ENCODE measurements at regions not wholly inside any gene's neighbourhood (a gene's known extent, or its start where the extent isn't known, plus 50 kb on each side); places are given as distances from the start of the nearest gene placed in this dataset.
"Not testable (repeated sequence)": the region's sequence is repeated elsewhere in the genome, so short reads cannot be mapped to it uniquely, and the experiment has no call there.

- Mint-ChIP-seq H3K36me3 (peaks cover 0 to 4% (median 0%) of the 10 kb centered on the region in 5 donors), H3K4me1 (no peaks in the 10 kb centered on the region), H3K27ac (no peak overlapping the region), H3K27me3 (peaks cover 0 to 20% (median 0%) of the 10 kb centered on the region in 5 donors), H3K4me3 (no peak overlapping the region), H3K9me3 (peaks cover 0 to 17% (median 10%) of the 10 kb centered on the region in 11 donors)
- no peaks in the 10 kb centered on the region for H3K9me3 ChIP-seq (ENCODE audit: control insufficient read depth in 2 of 3, low read length in 3 of 3)
- no peak overlapping the region for H3K27ac ChIP-seq (ENCODE audit: low read depth, low read length)
- POLR2A ChIA-PET = no interaction called here
- ATAC-seq (no peak), DNase-seq (no peak)
- CTCF ChIA-PET = no interaction called here
- H3K4me1 ChIP-seq (ENCODE audit: control insufficient read depth in 2 of 2, insufficient read depth in 2 of 2, low read length in 2 of 2) = no peaks in the 10 kb centered on the region
- intact Hi-C loops (cut with micrococcal nuclease) = no loop called here
- H3K36me3 ChIP-seq (ENCODE audit: control insufficient read depth in 2 of 3, insufficient read depth in 3 of 3, low read length in 3 of 3) = no peaks in the 10 kb centered on the region
- no peak overlapping the region for H3K4me3 ChIP-seq (ENCODE audit: low read length)
- no peaks in the 10 kb centered on the region for H3K27me3 ChIP-seq (ENCODE audit: control insufficient read depth in 2 of 2, insufficient read depth in 2 of 2, low read length in 2 of 2)
Observed at GRCh38 chr7:51446785-51447184, 130.2 kb upstream of the COBL start.

GRCh38 chr7:51446356-51446755 lies 129.7 kb upstream of the COBL start:
- Mint-ChIP-seq H3K27me3 (peaks cover 0 to 20% (median 0%) of the 10 kb centered on the region in 5 donors), H3K27ac (no peak overlapping the region), H3K36me3 (peaks cover 0 to 4% (median 0%) of the 10 kb centered on the region in 5 donors), H3K4me1 (no peaks in the 10 kb centered on the region), H3K4me3 (no peak overlapping the region), H3K9me3 (peaks cover 0 to 17% (median 10%) of the 10 kb centered on the region in 11 donors)
- H3K4me3 ChIP-seq (ENCODE audit: low read length) = no peak overlapping the region
- POLR2A ChIA-PET = no interaction called here
- no peaks in the 10 kb centered on the region for H3K4me1 ChIP-seq (ENCODE audit: control insufficient read depth in 2 of 2, insufficient read depth in 2 of 2, low read length in 2 of 2)
- no peak overlapping the region for H3K27ac ChIP-seq (ENCODE audit: low read depth, low read length)
- no peaks in the 10 kb centered on the region for H3K36me3 ChIP-seq (ENCODE audit: control insufficient read depth in 2 of 3, insufficient read depth in 3 of 3, low read length in 3 of 3)
- no peaks in the 10 kb centered on the region for H3K27me3 ChIP-seq (ENCODE audit: control insufficient read depth in 2 of 2, insufficient read depth in 2 of 2, low read length in 2 of 2)
- H3K9me3 ChIP-seq (ENCODE audit: control insufficient read depth in 2 of 3, low read length in 3 of 3) = no peaks in the 10 kb centered on the region
- ATAC-seq = no peak
- no peak for DNase-seq
- CTCF ChIA-PET = no interaction called here
- intact Hi-C loops (cut with micrococcal nuclease) = no loop called here

- Histone ChIP-seq H3K27ac (ENCODE audit: low read depth, low read length) (no peak overlapping the region), H3K36me3 (ENCODE audit: control insufficient read depth in 2 of 3, insufficient read depth in 3 of 3, low read length in 3 of 3) (no peaks in the 10 kb centered on the region), H3K4me1 (ENCODE audit: control insufficient read depth in 2 of 2, insufficient read depth in 2 of 2, low read length in 2 of 2) (no peaks in the 10 kb centered on the region), H3K27me3 (ENCODE audit: control insufficient read depth in 2 of 2, insufficient read depth in 2 of 2, low read length in 2 of 2) (no peaks in the 10 kb centered on the region), H3K9me3 (ENCODE audit: control insufficient read depth in 2 of 3, low read length in 3 of 3) (no peaks in the 10 kb centered on the region), H3K4me3 (ENCODE audit: low read length) (no peak overlapping the region)
- H3K9me3 Mint-ChIP-seq = peaks cover 0 to 17% (median 9%) of the 10 kb centered on the region in 11 donors
- peaks cover 0 to 13% (median 0%) of the 10 kb centered on the region in 5 donors for H3K27me3 Mint-ChIP-seq
- DNase-seq (no peak), ATAC-seq (no peak)
- H3K27ac Mint-ChIP-seq = no peak overlapping the region
- ChIA-PET CTCF (no interaction called here), POLR2A (no interaction called here)
- intact Hi-C loops (cut with micrococcal nuclease) = no loop called here
- H3K4me3 Mint-ChIP-seq = no peak overlapping the region
- peaks cover 0 to 4% (median 0%) of the 10 kb centered on the region in 5 donors for H3K36me3 Mint-ChIP-seq
- H3K4me1 Mint-ChIP-seq = no peaks in the 10 kb centered on the region
Observed at GRCh38 chr7:51444936-51445335, 128.3 kb upstream of the COBL start.

- Mint-ChIP-seq H3K36me3 (no peaks in the 10 kb centered on the region), H3K4me3 (peak overlapping the region in 2 of 10 donors; percentile 19 to 44), H3K27ac (no peak overlapping the region), H3K4me1 (peaks cover 0 to 9% (median 0%) of the 10 kb centered on the region in 7 donors), H3K27me3 (peaks cover 0 to 26% (median 10%) of the 10 kb centered on the region in 5 donors), H3K9me3 (peaks cover 0 to 1% (median 0%) of the 10 kb centered on the region in 11 donors)
- ChIA-PET CTCF (no interaction called here), POLR2A (no interaction called here)
- Histone ChIP-seq H3K4me1 (ENCODE audit: control insufficient read depth in 2 of 2, insufficient read depth in 2 of 2, low read length in 2 of 2) (no peaks in the 10 kb centered on the region), H3K4me3 (ENCODE audit: low read length) (no peak overlapping the region), H3K36me3 (ENCODE audit: control insufficient read depth in 2 of 3, insufficient read depth in 3 of 3, low read length in 3 of 3) (no peaks in the 10 kb centered on the region), H3K9me3 (ENCODE audit: control insufficient read depth in 2 of 3, low read length in 3 of 3) (no peaks in the 10 kb centered on the region), H3K27me3 (ENCODE audit: control insufficient read depth in 2 of 2, insufficient read depth in 2 of 2, low read length in 2 of 2) (no peaks in the 10 kb centered on the region), H3K27ac (ENCODE audit: low read depth, low read length) (no peak overlapping the region)
- intact Hi-C loops (cut with micrococcal nuclease) = no loop called here
- DNase-seq (peak in 6 of 9 donors; percentile 19 to 45 (median 30)), ATAC-seq (no peak)
Observed at GRCh38 chr7:51430480-51431086, 114.0 kb upstream of the COBL start.

- H3K27ac Mint-ChIP-seq = no peak overlapping the region
- Histone ChIP-seq H3K4me3 (ENCODE audit: low read length) (no peak overlapping the region), H3K36me3 (ENCODE audit: control insufficient read depth in 2 of 3, insufficient read depth in 3 of 3, low read length in 3 of 3) (no peaks in the 10 kb centered on the region), H3K4me1 (ENCODE audit: control insufficient read depth in 2 of 2, insufficient read depth in 2 of 2, low read length in 2 of 2) (no peaks in the 10 kb centered on the region), H3K27me3 (ENCODE audit: control insufficient read depth in 2 of 2, insufficient read depth in 2 of 2, low read length in 2 of 2) (no peaks in the 10 kb centered on the region), H3K9me3 (ENCODE audit: control insufficient read depth in 2 of 3, low read length in 3 of 3) (no peaks in the 10 kb centered on the region), H3K27ac (ENCODE audit: low read depth, low read length) (no peak overlapping the region)
- CTCF ChIA-PET = no interaction called here
- H3K4me3 Mint-ChIP-seq = no peak overlapping the region
- DNase-seq (no peak), ATAC-seq (no peak)
- H3K36me3 Mint-ChIP-seq = no peaks in the 10 kb centered on the region
- intact Hi-C loops (cut with micrococcal nuclease) = no loop called here
- H3K27me3 Mint-ChIP-seq = peaks cover 0 to 24% (median 10%) of the 10 kb centered on the region in 5 donors
- H3K4me1 Mint-ChIP-seq = peaks cover 0 to 9% (median 0%) of the 10 kb centered on the region in 7 donors
- peaks cover 0 to 1% (median 0%) of the 10 kb centered on the region in 11 donors for H3K9me3 Mint-ChIP-seq
- POLR2A ChIA-PET = no interaction called here
Observed at GRCh38 chr7:51428217-51428887, 111.7 kb upstream of the COBL start.

GRCh38 chr7:51426163-51426562 lies 109.6 kb upstream of the COBL start:
- H3K4me1 ChIP-seq (ENCODE audit: control insufficient read depth in 2 of 2, insufficient read depth in 2 of 2, low read length in 2 of 2) = no peaks in the 10 kb centered on the region
- H3K36me3 ChIP-seq (ENCODE audit: control insufficient read depth in 2 of 3, insufficient read depth in 3 of 3, low read length in 3 of 3) = no peaks in the 10 kb centered on the region
- H3K27me3 Mint-ChIP-seq = peaks cover 0 to 24% (median 10%) of the 10 kb centered on the region in 5 donors
- H3K27me3 ChIP-seq (ENCODE audit: control insufficient read depth in 2 of 2, insufficient read depth in 2 of 2, low read length in 2 of 2) = no peaks in the 10 kb centered on the region
- DNase-seq (no peak), ATAC-seq (no peak)
- H3K9me3 Mint-ChIP-seq = peaks cover 0 to 1% (median 0%) of the 10 kb centered on the region in 11 donors
- CTCF ChIA-PET = no interaction called here
- H3K27ac Mint-ChIP-seq = no peak overlapping the region
- H3K9me3 ChIP-seq (ENCODE audit: control insufficient read depth in 2 of 3, low read length in 3 of 3) = no peaks in the 10 kb centered on the region
- no peak overlapping the region for H3K4me3 Mint-ChIP-seq
- POLR2A ChIA-PET = no interaction called here
- H3K27ac ChIP-seq (ENCODE audit: low read depth, low read length) = no peak overlapping the region
- intact Hi-C loops (cut with micrococcal nuclease) = no loop called here
- H3K4me3 ChIP-seq (ENCODE audit: low read length) = no peak overlapping the region
- peaks cover 0 to 9% (median 0%) of the 10 kb centered on the region in 7 donors for H3K4me1 Mint-ChIP-seq
- H3K36me3 Mint-ChIP-seq = no peaks in the 10 kb centered on the region

- H3K4me3 ChIP-seq (ENCODE audit: low read length); H3K4me1 Mint-ChIP-seq; intact Hi-C loops (cut with micrococcal nuclease); ATAC-seq; CTCF ChIA-PET; POLR2A ChIA-PET; H3K4me1 ChIP-seq (ENCODE audit: control insufficient read depth in 2 of 2, insufficient read depth in 2 of 2, low read length in 2 of 2); H3K4me3 Mint-ChIP-seq; DNase-seq; H3K27ac ChIP-seq (ENCODE audit: low read depth, low read length); H3K9me3 ChIP-seq (ENCODE audit: control insufficient read depth in 2 of 3, low read length in 3 of 3); H3K27me3 Mint-ChIP-seq; H3K36me3 Mint-ChIP-seq; H3K36me3 ChIP-seq (ENCODE audit: control insufficient read depth in 2 of 3, insufficient read depth in 3 of 3, low read length in 3 of 3); H3K27me3 ChIP-seq (ENCODE audit: control insufficient read depth in 2 of 2, insufficient read depth in 2 of 2, low read length in 2 of 2); H3K9me3 Mint-ChIP-seq; H3K27ac Mint-ChIP-seq: not testable (repeated sequence)
Observed at GRCh38 chr7:51409934-51410333, 93.3 kb upstream of the COBL start.
